ENCODE measurements at regions not wholly inside any gene's neighbourhood (a gene's known extent, or its start where the extent isn't known, plus 50 kb on each side); places are given as distances from the start of the nearest gene placed in this dataset.

- TF ChIP-seq CTCF (IDR thresholded peaks at IDR 0.05; ENCODE audit: low read depth, low read length): no peak
- TF ChIP-seq POLR2A (IDR thresholded peaks at IDR 0.05; ENCODE audit: extremely low read depth, insufficient read length): no peak
- no peak for TF ChIP-seq MYC (IDR thresholded peaks at IDR 0.05; ENCODE audit: low read depth, low read length)
- no peak for TF ChIP-seq MAX (IDR thresholded peaks at IDR 0.05; ENCODE audit: low read depth, low read length)
These were observed 284.6 kb upstream of the GATB start for GRCh38 chr4:152045449-152045806.

Data from NB4 (cell line).